A549 (cell line): ENCODE measurements at regions not wholly inside any gene's neighbourhood (a gene's known extent, or its start where the extent isn't known, plus 50 kb on each side); places are given as distances from the start of the nearest gene placed in this dataset.

Experiments
- MAX ChIP-seq: IDR thresholded peaks from 2 replicates; pipeline ENCODE4 v1.6.1; 2012
- TF ChIP-seq, protein P1 (sequence below): fragments of >200 bp; sonication (Bioruptor Twin); formaldehyde crosslinking; IDR thresholded peaks from 3 replicates; pipeline ENCODE4 v1.5.1; 2016

DNA sequence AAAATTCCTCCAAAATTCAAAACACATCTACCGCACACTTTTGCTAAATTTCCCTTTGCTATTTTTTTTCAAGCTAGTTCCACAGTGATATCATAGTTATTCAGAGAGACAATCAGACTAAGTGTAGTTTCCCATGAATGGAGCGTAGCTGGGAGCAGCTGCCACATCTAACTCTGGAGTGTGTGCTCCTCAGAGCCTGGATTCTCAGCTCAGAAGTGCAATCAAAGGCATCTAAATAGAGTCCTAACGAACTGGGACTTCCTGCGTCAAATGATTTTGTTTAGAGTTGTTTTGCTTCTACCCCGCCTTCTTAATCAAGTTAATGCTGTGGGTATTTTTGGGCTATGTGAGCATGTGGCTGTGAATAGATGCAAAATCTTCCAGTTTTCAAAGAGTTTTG is 160.3 kb downstream of the TMEM18 start:
- no peak for TF ChIP-seq MAX
- TF ChIP-seq, protein P1, sequence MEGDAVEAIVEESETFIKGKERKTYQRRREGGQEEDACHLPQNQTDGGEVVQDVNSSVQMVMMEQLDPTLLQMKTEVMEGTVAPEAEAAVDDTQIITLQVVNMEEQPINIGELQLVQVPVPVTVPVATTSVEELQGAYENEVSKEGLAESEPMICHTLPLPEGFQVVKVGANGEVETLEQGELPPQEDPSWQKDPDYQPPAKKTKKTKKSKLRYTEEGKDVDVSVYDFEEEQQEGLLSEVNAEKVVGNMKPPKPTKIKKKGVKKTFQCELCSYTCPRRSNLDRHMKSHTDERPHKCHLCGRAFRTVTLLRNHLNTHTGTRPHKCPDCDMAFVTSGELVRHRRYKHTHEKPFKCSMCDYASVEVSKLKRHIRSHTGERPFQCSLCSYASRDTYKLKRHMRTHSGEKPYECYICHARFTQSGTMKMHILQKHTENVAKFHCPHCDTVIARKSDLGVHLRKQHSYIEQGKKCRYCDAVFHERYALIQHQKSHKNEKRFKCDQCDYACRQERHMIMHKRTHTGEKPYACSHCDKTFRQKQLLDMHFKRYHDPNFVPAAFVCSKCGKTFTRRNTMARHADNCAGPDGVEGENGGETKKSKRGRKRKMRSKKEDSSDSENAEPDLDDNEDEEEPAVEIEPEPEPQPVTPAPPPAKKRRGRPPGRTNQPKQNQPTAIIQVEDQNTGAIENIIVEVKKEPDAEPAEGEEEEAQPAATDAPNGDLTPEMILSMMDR: no peak
